ENCODE measurements at regions not wholly inside any gene's neighbourhood (a gene's known extent, or its start where the extent isn't known, plus 50 kb on each side); places are given as distances from the start of the nearest gene placed in this dataset.

DNA sequence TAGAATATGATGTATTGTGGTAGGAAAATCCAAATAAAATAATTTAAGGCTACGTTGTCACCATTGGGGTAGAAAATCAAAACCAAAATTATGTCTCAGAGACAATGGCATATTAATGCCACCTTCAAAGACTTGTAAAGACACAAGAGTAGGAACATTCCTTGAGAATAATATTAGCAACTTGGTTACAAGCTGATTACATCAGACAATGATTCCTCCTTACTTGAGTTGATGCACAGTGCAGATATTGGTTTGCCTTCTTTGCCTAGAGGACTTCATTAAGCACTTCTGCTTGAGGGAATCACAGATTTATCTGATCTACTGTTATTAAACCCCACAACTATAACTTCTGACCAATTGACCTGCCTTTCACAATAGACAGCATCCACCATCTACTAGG lies 500.2 kb downstream of the CDH9 start:
- ATAC-seq (ENCODE audit: insufficient read depth, low FRiP score): no peak
- Histone ChIP-seq H3K36me3 (ENCODE audit: control insufficient read depth in 4 of 4, insufficient read depth in 4 of 4, low read length in 4 of 4) (no peaks in the 10 kb centered on the region), H3K9me3 (ENCODE audit: control insufficient read depth in 4 of 4, insufficient read depth in 3 of 4, low read length in 3 of 4) (peaks cover 0 to 10% (median 2%) of the 10 kb centered on the region in 4 donors), H3K27me3 (ENCODE audit: control insufficient read depth in 3 of 3, insufficient read depth in 3 of 3, low read length in 2 of 3) (no peaks in the 10 kb centered on the region), H3K27ac (ENCODE audit: low read depth in 1 of 2, low read length in 1 of 2) (no peak overlapping the region), H3K4me3 (no peak overlapping the region), H3K4me1 (ENCODE audit: control insufficient read depth in 5 of 5, insufficient read depth in 5 of 5, low read length in 5 of 5) (no peaks in the 10 kb centered on the region), H3K9ac (ENCODE audit: insufficient read depth in 1 of 2, low read length in 2 of 2) (no peak overlapping the region)
- 51 to 76% methylated on average over 1 of the region's 1 CpG for WGBS, 2 donors
- no peak for DNase-seq
- TF ChIP-seq, protein P1, sequence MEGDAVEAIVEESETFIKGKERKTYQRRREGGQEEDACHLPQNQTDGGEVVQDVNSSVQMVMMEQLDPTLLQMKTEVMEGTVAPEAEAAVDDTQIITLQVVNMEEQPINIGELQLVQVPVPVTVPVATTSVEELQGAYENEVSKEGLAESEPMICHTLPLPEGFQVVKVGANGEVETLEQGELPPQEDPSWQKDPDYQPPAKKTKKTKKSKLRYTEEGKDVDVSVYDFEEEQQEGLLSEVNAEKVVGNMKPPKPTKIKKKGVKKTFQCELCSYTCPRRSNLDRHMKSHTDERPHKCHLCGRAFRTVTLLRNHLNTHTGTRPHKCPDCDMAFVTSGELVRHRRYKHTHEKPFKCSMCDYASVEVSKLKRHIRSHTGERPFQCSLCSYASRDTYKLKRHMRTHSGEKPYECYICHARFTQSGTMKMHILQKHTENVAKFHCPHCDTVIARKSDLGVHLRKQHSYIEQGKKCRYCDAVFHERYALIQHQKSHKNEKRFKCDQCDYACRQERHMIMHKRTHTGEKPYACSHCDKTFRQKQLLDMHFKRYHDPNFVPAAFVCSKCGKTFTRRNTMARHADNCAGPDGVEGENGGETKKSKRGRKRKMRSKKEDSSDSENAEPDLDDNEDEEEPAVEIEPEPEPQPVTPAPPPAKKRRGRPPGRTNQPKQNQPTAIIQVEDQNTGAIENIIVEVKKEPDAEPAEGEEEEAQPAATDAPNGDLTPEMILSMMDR (IDR thresholded peaks at IDR 0.05; ENCODE audit: control extremely low read depth, extremely low read depth): no peak

DNA sequence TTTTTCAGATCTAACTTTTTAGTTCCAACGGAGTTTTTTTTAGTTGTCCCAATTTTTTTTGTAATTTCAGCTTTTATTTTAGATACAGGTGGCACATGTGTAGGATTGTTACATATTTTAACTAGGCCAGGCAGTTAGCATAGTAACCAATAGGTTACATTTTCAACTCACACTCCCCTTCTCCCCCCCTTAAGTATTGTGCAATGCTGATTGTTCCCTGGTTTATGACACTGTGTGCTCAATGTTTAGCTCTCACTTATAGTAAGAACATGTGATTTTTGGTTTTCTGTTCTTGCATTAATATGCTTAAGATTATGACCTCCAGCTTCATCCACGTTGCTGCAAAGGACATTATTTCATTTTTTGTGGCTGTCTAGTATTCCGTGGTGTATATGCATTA lies 503.2 kb downstream of the CDH9 start:
- ATAC-seq (ENCODE audit: insufficient read depth, low FRiP score) (no peak), DNase-seq (no peak)
- WGBS, 2 donors: 43 to 56% methylated on average over 3 of the region's 3 CpGs
- Histone ChIP-seq H3K9me3 (ENCODE audit: control insufficient read depth in 4 of 4, insufficient read depth in 3 of 4, low read length in 3 of 4) (no peaks in the 10 kb centered on the region), H3K27ac (ENCODE audit: low read depth in 1 of 2, low read length in 1 of 2) (no peak overlapping the region), H3K4me1 (ENCODE audit: control insufficient read depth in 5 of 5, insufficient read depth in 5 of 5, low read length in 5 of 5) (no peaks in the 10 kb centered on the region), H3K36me3 (ENCODE audit: control insufficient read depth in 4 of 4, insufficient read depth in 4 of 4, low read length in 4 of 4) (no peaks in the 10 kb centered on the region), H3K27me3 (ENCODE audit: control insufficient read depth in 3 of 3, insufficient read depth in 3 of 3, low read length in 2 of 3) (no peaks in the 10 kb centered on the region), H3K4me3 (no peak overlapping the region), H3K9ac (ENCODE audit: insufficient read depth in 1 of 2, low read length in 2 of 2) (no peak overlapping the region)
- TF ChIP-seq, protein P1 (IDR thresholded peaks at IDR 0.05; ENCODE audit: control extremely low read depth, extremely low read depth): no peak

DNA sequence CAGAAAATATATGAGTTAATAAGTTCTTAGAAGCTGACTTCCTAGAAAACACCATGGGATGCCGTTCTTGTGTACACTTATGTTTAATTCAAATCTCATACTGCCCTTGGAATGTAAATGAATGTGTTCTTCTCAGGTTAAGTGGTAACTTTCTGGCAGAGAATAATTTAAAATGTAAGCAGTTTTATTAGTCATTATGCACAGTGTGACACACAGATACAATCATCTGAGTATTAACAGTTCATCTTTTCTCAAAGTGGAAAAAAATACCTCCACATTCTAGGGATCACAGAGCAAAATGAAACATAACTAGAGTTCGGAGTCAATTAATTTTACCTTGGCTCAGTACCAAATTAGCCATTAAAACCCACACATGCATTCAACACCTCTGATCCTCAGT lies 508.1 kb downstream of the CDH9 start:
- TF ChIP-seq, protein P1 (IDR thresholded peaks at IDR 0.05; ENCODE audit: control extremely low read depth, extremely low read depth): no peak

DNA sequence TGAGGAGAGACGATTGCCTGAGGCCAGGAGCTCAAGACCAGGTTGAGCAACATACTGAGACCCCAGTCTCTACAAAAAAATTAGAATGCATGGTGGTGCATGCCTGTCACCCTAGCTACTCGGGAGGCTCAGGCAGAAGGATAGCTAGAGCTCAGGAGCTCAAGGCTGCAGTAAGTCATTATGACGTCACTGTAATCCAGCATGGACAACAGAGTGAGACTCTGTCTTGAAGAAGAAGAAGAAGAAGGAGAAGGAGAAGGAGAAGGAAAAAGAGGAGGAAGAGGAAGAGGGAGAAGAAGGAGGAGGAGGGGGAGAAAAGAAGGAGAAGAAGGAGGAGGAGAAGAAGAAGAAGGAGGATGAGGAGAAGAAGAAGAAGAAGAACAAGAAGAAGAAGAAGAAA lies 519.1 kb downstream of the CDH9 start:
- Histone ChIP-seq H3K27ac (ENCODE audit: low read depth in 1 of 2, low read length in 1 of 2) (no peak overlapping the region), H3K4me3 (no peak overlapping the region), H3K4me1 (ENCODE audit: control insufficient read depth in 5 of 5, insufficient read depth in 5 of 5, low read length in 5 of 5) (no peaks in the 10 kb centered on the region), H3K27me3 (ENCODE audit: control insufficient read depth in 3 of 3, insufficient read depth in 3 of 3, low read length in 2 of 3) (no peaks in the 10 kb centered on the region), H3K36me3 (ENCODE audit: control insufficient read depth in 4 of 4, insufficient read depth in 4 of 4, low read length in 4 of 4) (no peaks in the 10 kb centered on the region), H3K9ac (ENCODE audit: insufficient read depth in 1 of 2, low read length in 2 of 2) (no peak overlapping the region), H3K9me3 (ENCODE audit: control insufficient read depth in 4 of 4, insufficient read depth in 3 of 4, low read length in 3 of 4) (no peaks in the 10 kb centered on the region)
- TF ChIP-seq, protein P1 (IDR thresholded peaks at IDR 0.05; ENCODE audit: control extremely low read depth, extremely low read depth): no peak
- ATAC-seq (ENCODE audit: insufficient read depth, low FRiP score) (no peak), DNase-seq (no peak)
- 56 to 59% methylated on average over 3 of the region's 3 CpGs for WGBS, 2 donors

More for the DNA sequence above, 508.1 kb downstream of the CDH9 start:
- Histone ChIP-seq H3K27ac (ENCODE audit: low read depth in 1 of 2, low read length in 1 of 2) (no peak overlapping the region), H3K9ac (ENCODE audit: insufficient read depth in 1 of 2, low read length in 2 of 2) (no peak overlapping the region), H3K9me3 (ENCODE audit: control insufficient read depth in 4 of 4, insufficient read depth in 3 of 4, low read length in 3 of 4) (no peaks in the 10 kb centered on the region), H3K4me3 (no peak overlapping the region), H3K4me1 (ENCODE audit: control insufficient read depth in 5 of 5, insufficient read depth in 5 of 5, low read length in 5 of 5) (no peaks in the 10 kb centered on the region), H3K27me3 (ENCODE audit: control insufficient read depth in 3 of 3, insufficient read depth in 3 of 3, low read length in 2 of 3) (no peaks in the 10 kb centered on the region), H3K36me3 (ENCODE audit: control insufficient read depth in 4 of 4, insufficient read depth in 4 of 4, low read length in 4 of 4) (no peaks in the 10 kb centered on the region)
- ATAC-seq (ENCODE audit: insufficient read depth, low FRiP score): no peak
- DNase-seq: no peak
- 77 to 80% methylated on average over 2 of the region's 2 CpGs for WGBS, 2 donors
